ENCODE measurements at regions not wholly inside any gene's neighbourhood (a gene's known extent, or its start where the extent isn't known, plus 50 kb on each side); places are given as distances from the start of the nearest gene placed in this dataset.

- no peaks in the 10 kb centered on the region for H3K36me3 ChIP-seq (ENCODE audit: low read depth)
- no peak for DNase-seq (ENCODE audit: low spot score)
Measured at GRCh38 chr4:186889876-186890643, 166.4 kb upstream of the FAT1 start.

GRCh38 chr4:186891859-186892486 lies 168.3 kb upstream of the FAT1 start:
- DNase-seq (ENCODE audit: low spot score) (no peak), ATAC-seq (ENCODE audit: low read depth) (no peak)
- no peak for TF ChIP-seq CTCF (IDR thresholded peaks at IDR 0.05; ENCODE audit: poor library complexity, severe bottlenecking)
- Histone ChIP-seq H3K4me3 (ENCODE audit: severe bottlenecking) (no peak overlapping the region), H3K27ac (ENCODE audit: poor library complexity, severe bottlenecking) (no peak overlapping the region), H3K9me3 (ENCODE audit: severe bottlenecking) (no peaks in the 10 kb centered on the region), H3K27me3 (ENCODE audit: insufficient read depth, poor library complexity, severe bottlenecking) (no peaks in the 10 kb centered on the region), H3K36me3 (ENCODE audit: low read depth) (no peaks in the 10 kb centered on the region), H3K4me1 (ENCODE audit: insufficient read depth, poor library complexity, severe bottlenecking) (peaks cover 14% of the 10 kb centered on the region)

More at GRCh38 chr4:186889876-186890643, 166.4 kb upstream of the FAT1 start:
- no peak for TF ChIP-seq CTCF (IDR thresholded peaks at IDR 0.05; ENCODE audit: poor library complexity, severe bottlenecking)
- Histone ChIP-seq H3K4me3 (ENCODE audit: severe bottlenecking) (no peak overlapping the region), H3K9me3 (ENCODE audit: severe bottlenecking) (no peaks in the 10 kb centered on the region), H3K27me3 (ENCODE audit: insufficient read depth, poor library complexity, severe bottlenecking) (no peaks in the 10 kb centered on the region), H3K27ac (ENCODE audit: poor library complexity, severe bottlenecking) (no peak overlapping the region), H3K4me1 (ENCODE audit: insufficient read depth, poor library complexity, severe bottlenecking) (peaks cover 16% of the 10 kb centered on the region)
- ATAC-seq (ENCODE audit: low read depth): no peak

- DNase-seq (ENCODE audit: low spot score) (no peak), ATAC-seq (ENCODE audit: low read depth) (no peak)
- H3K4me1 ChIP-seq (ENCODE audit: insufficient read depth, poor library complexity, severe bottlenecking): peaks cover 5% of the 10 kb centered on the region
- no peaks in the 10 kb centered on the region for H3K36me3 ChIP-seq (ENCODE audit: low read depth)
- no peak overlapping the region for H3K4me3 ChIP-seq (ENCODE audit: severe bottlenecking)
- TF ChIP-seq CTCF (IDR thresholded peaks at IDR 0.05; ENCODE audit: poor library complexity, severe bottlenecking): no peak
- no peaks in the 10 kb centered on the region for H3K9me3 ChIP-seq (ENCODE audit: severe bottlenecking)
- H3K27ac ChIP-seq (ENCODE audit: poor library complexity, severe bottlenecking): no peak overlapping the region
- no peaks in the 10 kb centered on the region for H3K27me3 ChIP-seq (ENCODE audit: insufficient read depth, poor library complexity, severe bottlenecking)
Measured at GRCh38 chr4:186898367-186898766, 174.7 kb upstream of the FAT1 start.

GRCh38 chr4:186900232-186900900 lies 176.7 kb upstream of the FAT1 start:
- ATAC-seq (ENCODE audit: low read depth) (peak; percentile 82), DNase-seq (ENCODE audit: low spot score) (no peak)
- no peak overlapping the region for H3K4me3 ChIP-seq (ENCODE audit: severe bottlenecking)
- no peaks in the 10 kb centered on the region for H3K27me3 ChIP-seq (ENCODE audit: insufficient read depth, poor library complexity, severe bottlenecking)
- peak overlapping the region; percentile 10 for H3K27ac ChIP-seq (ENCODE audit: poor library complexity, severe bottlenecking)
- no peaks in the 10 kb centered on the region for H3K36me3 ChIP-seq (ENCODE audit: low read depth)
- H3K9me3 ChIP-seq (ENCODE audit: severe bottlenecking): no peaks in the 10 kb centered on the region
- H3K4me1 ChIP-seq (ENCODE audit: insufficient read depth, poor library complexity, severe bottlenecking): peaks cover 14% of the 10 kb centered on the region
- TF ChIP-seq CTCF (IDR thresholded peaks at IDR 0.05; ENCODE audit: poor library complexity, severe bottlenecking): no peak

Data from RWPE2 (cell line).